CD4-positive, alpha-beta T cell (primary cell): ENCODE measurements at regions not wholly inside any gene's neighbourhood (a gene's known extent, or its start where the extent isn't known, plus 50 kb on each side); places are given as distances from the start of the nearest gene placed in this dataset.

ENCODE experiments used
- ATAC-seq: fragments of 200-7000 bp; cut with Tn5 transposase; one replicate; pipeline ENCODE4 v1.10.0; 2022; ENCODE audit warnings: mild to moderate bottlenecking; ENCODE audit not compliant: poor library complexity
- CTCF ChIA-PET: fragments of 350-600 bp; sonication (Branson Sonifier 250); formaldehyde crosslinking; loops from one replicate; lab custom pipeline; 2021; ENCODE audit warnings: antibody characterized with exemption, inconsistent platforms; lab: Charles Lee
- POLR2A ChIA-PET: fragments of 350-600 bp; sonication (Branson Sonifier 250); formaldehyde crosslinking; loops from one replicate; lab custom pipeline; 2021; ENCODE audit warnings: antibody characterized with exemption, inconsistent platforms; lab: Charles Lee
- DNase-seq, 14 experiments: peaks; one replicate each; pipeline ENCODE4 v3.0.0-alpha.2; 2013 to 2020; ENCODE audit warnings: mixed read lengths in 2 of 14
- H3K27ac ChIP-seq, 2 donors: one replicate each; pipeline versions ENCODE4 v1.5.1 to v1.7.0; 2013; ENCODE audit warnings: low read length in 2 of 2, low read depth in 1 of 2, mild to moderate bottlenecking in 1 of 2
- H3K27me3 ChIP-seq, 2 experiments: 1 replicate in 1 of 2; 2 replicates in 1 of 2; pipeline versions ENCODE4 v1.6.1 to v1.7.0; 2013; ENCODE audit warnings: low read length in 2 of 2, control low read depth in 1 of 2, mild to moderate bottlenecking in 1 of 2, moderate library complexity in 1 of 2; ENCODE audit not compliant: insufficient read depth in 2 of 2, control insufficient read depth in 1 of 2
- H3K36me3 ChIP-seq: one replicate; pipeline ENCODE4 v1.6.1; 2013; ENCODE audit warnings: low read length, control low read depth; ENCODE audit not compliant: insufficient read depth
- H3K4me1 ChIP-seq: one replicate; pipeline ENCODE4 v1.6.1; 2013; ENCODE audit warnings: low read length, control low read depth; ENCODE audit not compliant: insufficient read depth
- H3K4me3 ChIP-seq: one replicate; pipeline ENCODE4 v1.5.1; 2013; ENCODE audit warnings: mild to moderate bottlenecking, low read length, moderate library complexity
- H3K9me3 ChIP-seq, 2 experiments: 1 replicate in 1 of 2; 2 replicates in 1 of 2; pipeline versions ENCODE4 v1.6.1 to v1.7.0; 2013; ENCODE audit warnings: low read length in 2 of 2, mild to moderate bottlenecking in 2 of 2, control low read depth in 1 of 2, moderate library complexity in 1 of 2; ENCODE audit not compliant: control insufficient read depth in 1 of 2, insufficient read depth in 1 of 2
- H3K27ac Mint-ChIP-seq: one replicate; pipeline ENCODE4 v1.8.0; 2020; ENCODE audit warnings: mixed read lengths
- H3K27me3 Mint-ChIP-seq: one replicate; pipeline ENCODE4 v1.8.0; 2021; ENCODE audit warnings: mixed read lengths
- H3K36me3 Mint-ChIP-seq: one replicate; pipeline ENCODE4 v1.8.0; 2021; ENCODE audit warnings: low read depth, mixed read lengths
- H3K4me1 Mint-ChIP-seq: one replicate; pipeline ENCODE4 v1.8.0; 2021; ENCODE audit warnings: low read depth, mixed read lengths
- H3K4me3 Mint-ChIP-seq: one replicate; pipeline ENCODE4 v1.8.0; 2020; ENCODE audit warnings: mild to moderate bottlenecking, mixed read lengths
- H3K9me3 Mint-ChIP-seq: one replicate; pipeline ENCODE4 v1.8.0; 2020; ENCODE audit warnings: mixed read lengths
- CTCF ChIP-seq: fragments of 200-600 bp; IDR thresholded peaks from one replicate; pipeline ENCODE4 v1.8.0; 2022; ENCODE audit warnings: antibody characterized with exemption, mild to moderate bottlenecking
- intact Hi-C, 2 experiments: fragments of 100-400 bp; cut with DNase I in 1 of 2; cut with micrococcal nuclease in 1 of 2; formaldehyde crosslinking; loops; one replicate each; pipeline versions ENCODE4 v1.15.1 to v1.9.0; 2023 to 2025; cut with DNase I, micrococcal nuclease

- Histone ChIP-seq H3K9me3 (peaks cover 0 to 11% of the 10 kb centered on the region in 2 experiments), H3K4me3 (no peak overlapping the region), H3K36me3 (no peaks in the 10 kb centered on the region), H3K4me1 (no peaks in the 10 kb centered on the region), H3K27me3 (no peaks in the 10 kb centered on the region), H3K27ac (no peak overlapping the region)
- Mint-ChIP-seq H3K9me3 (peaks cover 6% of the 10 kb centered on the region), H3K4me3 (no peak overlapping the region), H3K27me3 (peaks cover 12% of the 10 kb centered on the region), H3K36me3 (no peaks in the 10 kb centered on the region), H3K27ac (no peak overlapping the region), H3K4me1 (no peaks in the 10 kb centered on the region)
- ChIA-PET CTCF (no interaction called here), POLR2A (no interaction called here)
- TF ChIP-seq CTCF = no peak
- intact Hi-C loops = no loop called here
- DNase-seq (no peak), ATAC-seq (no peak)
These were observed 149.1 kb upstream of the SPRED1 start for GRCh38 chr15:38103564-38103963.

- no peak overlapping the region for H3K27ac ChIP-seq
- H3K36me3 ChIP-seq = no peaks in the 10 kb centered on the region
- ChIA-PET CTCF (no interaction called here), POLR2A (no interaction called here)
- H3K27me3 ChIP-seq = no peaks in the 10 kb centered on the region
- H3K27me3 Mint-ChIP-seq = peaks cover 5% of the 10 kb centered on the region
- intact Hi-C loops = no loop called here
- no peaks in the 10 kb centered on the region for H3K36me3 Mint-ChIP-seq
- H3K4me1 Mint-ChIP-seq = no peaks in the 10 kb centered on the region
- TF ChIP-seq CTCF = no peak
- H3K27ac Mint-ChIP-seq = no peak overlapping the region
- no peaks in the 10 kb centered on the region for H3K4me1 ChIP-seq
- no peak overlapping the region for H3K4me3 Mint-ChIP-seq
- peaks cover 2% of the 10 kb centered on the region for H3K9me3 Mint-ChIP-seq
- DNase-seq (no peak), ATAC-seq (no peak)
- H3K9me3 ChIP-seq = no peaks in the 10 kb centered on the region
- H3K4me3 ChIP-seq = no peak overlapping the region
These were observed 141.6 kb upstream of the SPRED1 start for GRCh38 chr15:38111070-38111469.

- H3K27me3 Mint-ChIP-seq = peaks cover 5% of the 10 kb centered on the region
- H3K4me1 ChIP-seq = no peaks in the 10 kb centered on the region
- H3K27ac ChIP-seq = no peak overlapping the region
- no peaks in the 10 kb centered on the region for H3K36me3 Mint-ChIP-seq
- TF ChIP-seq CTCF = no peak
- no peak overlapping the region for H3K27ac Mint-ChIP-seq
- no peak for DNase-seq
- no peaks in the 10 kb centered on the region for H3K27me3 ChIP-seq
- H3K9me3 Mint-ChIP-seq = peaks cover 2% of the 10 kb centered on the region
- no peak overlapping the region for H3K4me3 ChIP-seq
- H3K9me3 ChIP-seq = no peaks in the 10 kb centered on the region
- no peaks in the 10 kb centered on the region for H3K36me3 ChIP-seq
- ChIA-PET CTCF (no interaction called here), POLR2A (no interaction called here)
- intact Hi-C loops = no loop called here
- H3K4me1 Mint-ChIP-seq = no peaks in the 10 kb centered on the region
- ATAC-seq = no peak
- H3K4me3 Mint-ChIP-seq = no peak overlapping the region
These were observed 140.2 kb upstream of the SPRED1 start for GRCh38 chr15:38112406-38112805.
